ENCODE measurements at regions not wholly inside any gene's neighbourhood (a gene's known extent, or its start where the extent isn't known, plus 50 kb on each side); places are given as distances from the start of the nearest gene placed in this dataset.

DNA sequence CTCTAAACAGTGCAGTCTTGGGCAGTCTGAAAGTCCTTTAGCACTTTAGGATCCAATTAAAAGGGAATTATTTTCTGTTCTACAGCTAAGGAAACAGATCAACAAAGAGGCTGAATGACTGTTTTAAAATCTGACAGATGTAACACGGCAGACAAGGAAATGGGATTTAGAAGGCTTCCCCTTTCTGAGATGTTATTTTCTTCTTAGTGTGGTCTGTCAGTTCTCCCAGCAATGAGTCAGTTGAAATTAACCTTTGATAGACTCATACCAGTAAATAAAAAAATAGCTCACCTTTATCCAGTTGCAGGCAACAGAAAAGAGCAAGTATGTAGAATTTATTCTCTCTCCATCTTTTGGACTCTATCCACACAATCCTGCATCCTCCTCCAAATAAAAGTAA is 98.1 kb downstream of the NEDD1 start:
- TF ChIP-seq CTCF (IDR thresholded peaks at IDR 0.05; ENCODE audit: borderline replicate concordance, extremely low read depth, insufficient read depth) = no peak
- no peaks in the 10 kb centered on the region for H3K27me3 ChIP-seq (ENCODE audit: control insufficient read depth, insufficient read depth, low read length)
- no peaks in the 10 kb centered on the region for H3K9me3 ChIP-seq (ENCODE audit: control insufficient read depth in 2 of 3, insufficient read depth in 1 of 3, low read length in 3 of 3)
- intact Hi-C loops (cut with DNase I) = no loop called here
- no peak overlapping the region for H3K9ac ChIP-seq (ENCODE audit: low read length in 3 of 3)
- DNase-seq = no peak
- no peaks in the 10 kb centered on the region for H3K4me1 ChIP-seq (ENCODE audit: control insufficient read depth in 2 of 3, insufficient read depth in 2 of 3, low read depth in 1 of 3, low read length in 3 of 3)
- H3K27ac ChIP-seq (ENCODE audit: low read depth in 2 of 2, low read length in 2 of 2) = no peak overlapping the region
- H3K36me3 ChIP-seq (ENCODE audit: control insufficient read depth in 2 of 3, insufficient read depth in 3 of 3, low read length in 3 of 3) = no peaks in the 10 kb centered on the region
- no peak overlapping the region for H3K4me3 ChIP-seq (ENCODE audit: low read length in 3 of 3)
- no peak for FAIRE-seq

- intact Hi-C loops (cut with DNase I) = no loop called here
- no peaks in the 10 kb centered on the region for H3K36me3 ChIP-seq (ENCODE audit: control insufficient read depth in 2 of 3, insufficient read depth in 3 of 3, low read length in 3 of 3)
- H3K27ac ChIP-seq (ENCODE audit: low read depth in 2 of 2, low read length in 2 of 2) = no peak overlapping the region
- no peak for DNase-seq
- no peak overlapping the region for H3K4me3 ChIP-seq (ENCODE audit: low read length in 3 of 3)
- no peaks in the 10 kb centered on the region for H3K9me3 ChIP-seq (ENCODE audit: control insufficient read depth in 2 of 3, insufficient read depth in 1 of 3, low read length in 3 of 3)
- no peaks in the 10 kb centered on the region for H3K4me1 ChIP-seq (ENCODE audit: control insufficient read depth in 2 of 3, insufficient read depth in 2 of 3, low read depth in 1 of 3, low read length in 3 of 3)
- no peak overlapping the region for H3K9ac ChIP-seq (ENCODE audit: low read length in 3 of 3)
- H3K27me3 ChIP-seq (ENCODE audit: control insufficient read depth, insufficient read depth, low read length) = no peaks in the 10 kb centered on the region
- FAIRE-seq = no peak
- no peak for TF ChIP-seq CTCF (IDR thresholded peaks at IDR 0.05; ENCODE audit: borderline replicate concordance, extremely low read depth, insufficient read depth)
These were observed 98.6 kb downstream of the NEDD1 start for GRCh38 chr12:97005646-97006045.

DNA sequence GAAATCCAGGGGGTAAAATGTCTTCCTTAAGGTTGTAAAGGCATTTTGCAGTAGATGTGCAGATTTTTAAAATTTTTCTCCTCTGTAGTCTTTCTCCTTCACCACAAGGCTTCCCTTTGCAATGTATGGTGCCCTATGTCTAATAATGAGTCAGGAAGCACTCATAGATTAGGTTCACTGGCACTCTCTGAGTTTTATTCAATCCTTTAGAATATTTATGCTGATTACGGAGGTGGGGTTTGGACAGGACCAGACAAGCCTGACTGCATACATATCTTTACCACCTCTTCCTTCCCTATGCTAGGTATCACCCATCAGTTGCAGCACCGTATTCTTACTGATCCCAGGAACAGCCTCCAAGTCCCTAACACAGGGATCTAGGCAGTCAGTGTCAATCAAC is 99.5 kb downstream of the NEDD1 start:
- H3K4me3 ChIP-seq (ENCODE audit: low read length in 3 of 3) = no peak overlapping the region
- TF ChIP-seq CTCF (IDR thresholded peaks at IDR 0.05; ENCODE audit: borderline replicate concordance, extremely low read depth, insufficient read depth) = no peak
- DNase-seq (no peak), FAIRE-seq (no peak)
- no peaks in the 10 kb centered on the region for H3K36me3 ChIP-seq (ENCODE audit: control insufficient read depth in 2 of 3, insufficient read depth in 3 of 3, low read length in 3 of 3)
- H3K9me3 ChIP-seq (ENCODE audit: control insufficient read depth in 2 of 3, insufficient read depth in 1 of 3, low read length in 3 of 3) = no peaks in the 10 kb centered on the region
- H3K27me3 ChIP-seq (ENCODE audit: control insufficient read depth, insufficient read depth, low read length) = no peaks in the 10 kb centered on the region
- H3K27ac ChIP-seq (ENCODE audit: low read depth in 2 of 2, low read length in 2 of 2) = no peak overlapping the region
- no peak overlapping the region for H3K9ac ChIP-seq (ENCODE audit: low read length in 3 of 3)
- intact Hi-C loops (cut with DNase I) = no loop called here
- H3K4me1 ChIP-seq (ENCODE audit: control insufficient read depth in 2 of 3, insufficient read depth in 2 of 3, low read depth in 1 of 3, low read length in 3 of 3) = no peaks in the 10 kb centered on the region

- Histone ChIP-seq H3K36me3 (ENCODE audit: control insufficient read depth in 2 of 3, insufficient read depth in 3 of 3, low read length in 3 of 3) (no peaks in the 10 kb centered on the region), H3K27ac (ENCODE audit: low read depth in 2 of 2, low read length in 2 of 2) (no peak overlapping the region), H3K27me3 (ENCODE audit: control insufficient read depth, insufficient read depth, low read length) (no peaks in the 10 kb centered on the region), H3K9ac (ENCODE audit: low read length in 3 of 3) (no peak overlapping the region), H3K9me3 (ENCODE audit: control insufficient read depth in 2 of 3, insufficient read depth in 1 of 3, low read length in 3 of 3) (no peaks in the 10 kb centered on the region), H3K4me1 (ENCODE audit: control insufficient read depth in 2 of 3, insufficient read depth in 2 of 3, low read depth in 1 of 3, low read length in 3 of 3) (no peaks in the 10 kb centered on the region), H3K4me3 (ENCODE audit: low read length in 3 of 3) (no peak overlapping the region)
- DNase-seq = no peak
- intact Hi-C loops (cut with DNase I) = no loop called here
- FAIRE-seq = no peak
- TF ChIP-seq CTCF (IDR thresholded peaks at IDR 0.05; ENCODE audit: borderline replicate concordance, extremely low read depth, insufficient read depth) = no peak
These were observed 109.1 kb downstream of the NEDD1 start for GRCh38 chr12:97016163-97016562.

Data from kidney (tissue), 13 donors.